NCI-H1092 treated with DMSO at 0.1 percent for 48 hours (cell line): ENCODE measurements at regions not wholly inside any gene's neighbourhood (a gene's known extent, or its start where the extent isn't known, plus 50 kb on each side); places are given as distances from the start of the nearest gene placed in this dataset.
A peak's percentile ranks its signal among the peaks of the same experiment; 100 is the strongest.

ENCODE experiments used
- DNase-seq: peaks from one replicate; lab custom pipeline; 2025; lab: John Stamatoyannopoulos, UW

- no peak for DNase-seq
These were observed 129.2 kb downstream of the UNC5CL start for GRCh38 chr6:40909811-40910210.

GRCh38 chr6:40907198-40907701, 131.8 kb downstream of the UNC5CL start:
- peak; percentile 66 for DNase-seq

DNA sequence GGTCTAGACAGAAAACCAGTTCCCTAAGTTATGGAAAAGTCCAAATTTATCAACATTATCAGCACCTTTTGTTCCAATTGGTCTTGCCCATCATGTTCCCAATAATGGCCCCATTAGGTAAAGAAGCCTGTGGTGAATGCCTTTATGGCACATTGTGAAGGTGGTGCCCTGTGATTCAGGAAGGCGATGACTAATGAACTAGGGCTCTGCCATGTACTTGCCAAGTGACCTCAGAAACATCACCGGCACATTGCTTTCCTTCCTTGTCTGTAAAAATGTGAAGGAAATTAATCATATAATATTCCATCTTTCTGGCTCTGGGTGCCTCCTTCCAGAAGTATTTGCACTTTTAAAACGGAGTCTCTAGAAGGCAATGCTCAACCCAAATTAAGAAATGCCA, 132.3 kb downstream of the UNC5CL start:
- DNase-seq: no peak

DNA sequence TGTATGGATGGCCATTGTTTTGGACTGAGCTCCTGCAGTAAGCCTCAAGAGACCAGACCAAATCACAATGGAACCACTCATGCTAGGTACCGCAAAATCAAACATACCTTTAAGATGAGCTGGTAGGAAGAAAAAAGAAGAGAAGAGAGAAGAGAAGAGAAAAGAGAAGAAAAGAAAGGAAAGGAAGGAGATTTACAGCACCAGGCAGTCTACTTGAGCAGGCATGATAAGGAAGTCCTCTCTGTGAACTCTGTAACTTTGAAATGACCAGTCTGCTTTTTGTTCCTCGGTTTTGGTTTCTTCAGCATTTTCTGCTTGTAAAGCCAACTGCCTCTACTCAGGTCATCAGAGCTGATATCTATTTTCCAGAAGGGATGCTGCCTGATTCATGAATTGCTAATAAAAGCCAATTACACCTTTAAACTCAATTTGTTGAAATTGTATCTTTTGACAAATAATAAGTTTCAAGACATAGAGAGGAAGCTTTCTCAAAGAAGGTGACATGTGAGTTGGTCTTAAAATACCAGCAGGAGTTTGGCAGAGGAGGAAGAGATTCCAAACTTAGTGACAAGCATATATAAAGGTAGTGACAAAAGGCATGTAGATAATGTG, 134.3 kb downstream of the UNC5CL start:
- DNase-seq: no peak

GRCh38 chr6:40903456-40903855, 135.6 kb downstream of the UNC5CL start:
- DNase-seq: no peak

GRCh38 chr6:40901322-40902055, 137.5 kb downstream of the UNC5CL start:
- DNase-seq: no peak

GRCh38 chr6:40900791-40901190, 138.2 kb downstream of the UNC5CL start:
- DNase-seq: no peak

GRCh38 chr6:40899684-40900155, 139.3 kb downstream of the UNC5CL start:
- DNase-seq: no peak

GRCh38 chr6:40898073-40898472, 140.9 kb downstream of the UNC5CL start:
- no peak for DNase-seq

- DNase-seq: no peak
These were observed 141.5 kb downstream of the UNC5CL start for GRCh38 chr6:40897390-40898003.

DNA sequence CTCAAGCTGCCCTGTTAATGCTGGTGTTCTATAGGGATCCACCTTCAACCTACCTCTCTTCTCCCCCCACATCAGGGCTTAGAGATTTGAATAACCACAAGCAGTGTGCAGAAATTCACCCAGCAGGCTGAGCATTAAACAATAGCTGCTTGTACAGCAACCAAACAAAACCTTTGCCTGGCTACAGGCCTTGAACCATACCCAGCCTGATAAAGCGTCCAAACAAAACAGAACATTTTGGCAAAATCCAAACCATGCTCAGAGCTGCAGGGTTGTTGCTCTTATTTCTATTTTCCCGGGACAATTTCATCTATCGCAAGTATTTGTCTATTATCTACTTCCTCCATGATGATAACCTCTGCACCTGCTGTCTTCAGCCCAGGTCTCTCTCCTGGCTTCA, 142.3 kb downstream of the UNC5CL start:
- no peak for DNase-seq

DNA sequence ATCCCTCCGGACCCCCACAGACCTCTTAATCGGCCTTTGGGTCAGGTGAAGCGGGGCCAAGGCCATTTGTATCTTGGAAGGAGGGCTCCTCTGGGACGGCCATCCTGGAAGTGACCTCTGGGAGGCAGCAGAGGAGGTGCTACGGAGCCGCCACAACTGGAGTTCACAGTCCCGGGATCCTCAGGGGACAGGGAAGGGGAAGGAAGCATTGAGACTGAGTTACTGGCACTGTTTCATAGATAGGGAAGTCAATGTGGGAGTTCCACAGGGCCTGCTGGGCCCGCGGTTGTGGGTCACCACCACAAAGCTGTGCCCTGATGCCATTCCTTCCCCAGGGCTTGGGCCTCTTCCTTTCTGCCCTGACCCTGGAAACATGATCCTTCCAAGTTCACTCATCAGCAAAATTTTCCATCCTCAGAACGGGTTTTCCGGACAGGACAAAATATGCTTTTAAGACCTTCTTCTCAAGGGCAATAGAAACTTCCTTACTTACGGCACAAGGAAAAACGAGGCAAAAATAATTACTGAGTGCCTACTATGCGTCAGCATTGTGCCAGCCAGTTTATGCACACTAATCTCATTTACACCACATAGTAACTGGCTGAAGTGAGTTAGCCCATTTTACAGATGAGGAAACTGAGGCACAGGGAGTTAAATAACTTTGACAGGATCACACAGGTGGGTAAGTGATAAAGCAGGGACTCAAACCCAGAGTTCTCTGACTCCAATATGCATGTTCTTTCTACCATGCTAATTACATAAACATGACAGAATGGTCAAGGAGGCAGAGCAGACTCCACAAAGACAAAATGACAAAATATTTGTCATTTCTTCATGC, 143.8 kb downstream of the UNC5CL start:
- DNase-seq: no peak

DNA sequence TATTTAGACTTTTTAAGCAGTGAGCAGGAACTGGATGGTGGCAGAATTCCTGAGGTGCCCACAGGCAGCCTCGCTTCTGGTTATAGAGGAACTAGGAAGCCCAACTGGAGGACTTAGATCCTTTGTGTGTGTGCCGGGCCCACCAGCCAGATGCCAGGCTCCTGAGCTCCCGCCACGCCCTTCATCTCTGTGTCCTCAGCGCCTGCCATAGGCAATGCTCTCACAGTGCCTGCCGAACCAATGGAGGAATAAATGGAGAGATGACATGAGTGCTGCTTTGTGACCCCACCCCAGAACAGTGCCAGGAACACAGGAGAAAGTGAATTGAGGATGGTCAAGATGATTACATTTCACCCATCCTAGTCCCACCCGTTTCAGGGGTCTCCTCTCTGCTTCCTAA, 146.0 kb downstream of the UNC5CL start:
- no peak for DNase-seq

DNA sequence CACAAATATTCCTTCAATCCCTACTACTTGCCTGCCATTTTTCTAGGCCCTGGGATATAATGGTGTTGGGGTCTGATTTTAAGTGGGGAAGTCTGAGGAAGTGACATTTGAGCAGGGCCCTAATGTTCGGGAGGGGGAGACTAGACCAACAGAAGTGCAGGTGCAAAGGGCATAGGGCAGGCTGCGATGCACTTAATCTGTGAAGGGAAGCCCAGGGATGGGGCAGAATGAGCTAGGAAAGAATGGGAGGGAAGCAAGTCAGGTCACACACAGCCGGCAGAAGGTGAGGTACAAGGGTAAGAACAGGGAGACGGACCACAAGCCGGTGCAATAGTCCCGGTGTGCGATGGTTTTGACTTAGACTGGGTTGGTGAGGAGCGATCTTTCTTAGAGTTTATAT, 146.8 kb downstream of the UNC5CL start:
- no peak for DNase-seq

DNA sequence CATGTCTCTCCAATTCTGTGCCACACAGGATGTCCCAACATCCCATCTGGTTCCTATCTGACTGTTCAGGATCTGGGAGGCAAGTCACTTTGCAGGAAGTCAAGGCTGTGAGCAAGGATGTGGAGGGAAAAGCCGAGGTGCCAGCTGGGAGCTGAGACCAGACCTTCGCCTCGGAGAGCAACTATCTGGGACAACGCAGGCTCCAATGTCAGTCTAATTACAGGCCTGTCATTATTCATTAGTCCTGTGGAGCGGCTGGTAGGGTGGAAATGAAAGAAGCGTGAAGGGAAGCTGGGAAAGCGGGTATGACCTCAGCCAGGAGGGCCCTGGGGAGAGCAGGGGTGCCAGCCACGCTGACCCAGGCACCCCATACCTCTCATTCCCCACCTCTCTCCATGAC, 147.3 kb downstream of the UNC5CL start:
- no peak for DNase-seq

GRCh38 chr6:40891131-40891530, 147.9 kb downstream of the UNC5CL start:
- no peak for DNase-seq

DNA sequence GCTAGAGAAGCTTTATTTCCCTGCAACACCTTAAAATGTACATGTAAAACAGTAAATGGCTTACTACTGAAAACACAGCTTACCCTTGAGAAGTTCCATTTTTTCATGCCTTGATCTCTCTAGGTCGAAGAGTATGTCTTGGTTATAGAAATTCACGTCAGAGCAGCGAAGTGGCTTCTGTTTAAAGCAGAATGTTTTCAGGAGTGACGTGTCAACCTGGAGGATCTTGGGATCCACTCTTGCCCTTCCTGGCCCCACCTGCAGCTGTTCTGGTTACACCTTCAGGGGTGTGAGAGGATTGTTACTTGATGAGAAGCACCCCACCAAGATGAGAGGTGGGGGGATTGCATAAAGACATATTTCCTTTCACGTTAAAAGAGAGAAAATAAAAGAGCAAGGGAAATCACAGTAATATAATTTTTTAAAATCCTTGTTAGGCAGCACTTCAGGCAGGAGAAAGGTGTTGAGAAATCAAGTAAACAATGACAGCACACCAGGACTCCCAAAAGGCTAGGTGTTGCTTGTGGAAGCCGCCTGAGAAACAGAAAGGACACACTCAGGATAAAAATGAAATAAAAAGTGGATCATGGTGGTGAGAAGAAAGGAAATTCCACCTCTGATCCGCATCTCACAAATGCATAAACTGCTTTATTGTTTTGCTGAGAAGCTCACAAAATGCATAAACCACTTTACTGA, 149.7 kb downstream of the UNC5CL start:
- no peak for DNase-seq

- no peak for DNase-seq
These were observed 150.5 kb downstream of the UNC5CL start for GRCh38 chr6:40888456-40888990.

DNA sequence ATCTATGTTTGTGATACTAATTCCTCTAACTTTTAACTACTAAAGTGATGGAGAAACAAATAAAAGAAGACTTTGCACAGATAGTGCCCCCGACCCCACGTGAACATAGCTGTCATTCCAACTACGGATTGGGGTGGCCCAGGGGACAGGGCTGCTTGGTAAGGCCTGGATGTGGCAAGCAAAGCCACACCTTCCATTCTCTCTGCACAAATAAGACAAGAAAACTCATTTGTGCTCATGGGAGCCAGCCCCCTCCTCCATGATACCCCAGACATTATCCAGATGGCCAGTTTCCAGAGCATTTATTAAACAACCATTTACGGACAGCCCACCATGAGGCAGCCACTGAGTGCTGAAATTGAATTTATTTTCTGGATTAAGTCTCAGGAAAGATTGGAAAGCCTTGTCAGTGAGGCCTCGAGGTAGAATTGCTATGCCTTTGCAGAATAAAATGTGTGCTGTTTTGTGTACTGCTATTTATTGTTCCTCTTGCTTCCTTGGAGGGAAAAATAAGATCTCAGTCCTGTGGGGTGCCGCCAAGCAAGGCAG, 151.2 kb downstream of the UNC5CL start:
- no peak for DNase-seq

- no peak for DNase-seq
These were observed 151.8 kb downstream of the UNC5CL start for GRCh38 chr6:40887079-40887791.
